ENCODE measurements at regions not wholly inside any gene's neighbourhood (a gene's known extent, or its start where the extent isn't known, plus 50 kb on each side); places are given as distances from the start of the nearest gene placed in this dataset.

- ChIA-PET POLR2A (no interaction called here), CTCF (no interaction called here)
- no peak overlapping the region for H3K4me3 Mint-ChIP-seq (ENCODE audit: unreplicated experiment)
- H3K4me3 ChIP-seq (ENCODE audit: low read depth, low read length), result no peak overlapping the region
- no peaks in the 10 kb centered on the region for H3K36me3 Mint-ChIP-seq (ENCODE audit: insufficient read depth, unreplicated experiment)
- TF ChIP-seq CTCF (IDR thresholded peaks at IDR 0.05; ENCODE audit: insufficient read depth in 1 of 2, low read depth in 1 of 2, low read length in 1 of 2, severe bottlenecking in 1 of 2, unreplicated experiment in 1 of 2), result no peak
- no peak overlapping the region for H3K27ac Mint-ChIP-seq (ENCODE audit: unreplicated experiment)
- no peaks in the 10 kb centered on the region for H3K27me3 ChIP-seq (replicated peaks; ENCODE audit: control insufficient read depth, insufficient read depth, low read length)
- no peaks in the 10 kb centered on the region for H3K36me3 ChIP-seq (ENCODE audit: control insufficient read depth, insufficient read depth, low read length)
- no peaks in the 10 kb centered on the region for H3K9me3 Mint-ChIP-seq (ENCODE audit: unreplicated experiment)
- DNase-seq, result no peak
- no peaks in the 10 kb centered on the region for H3K4me1 ChIP-seq
- H3K27me3 Mint-ChIP-seq (ENCODE audit: insufficient read depth, unreplicated experiment), result no peaks in the 10 kb centered on the region
- H3K9me3 ChIP-seq, result peaks cover 1% of the 10 kb centered on the region; the same call in 1 of the 2 replicates
- BruUV-seq (replicated peaks), result no TSS peak
- no peaks in the 10 kb centered on the region for H3K4me1 Mint-ChIP-seq (ENCODE audit: low read depth, unreplicated experiment)
- intact Hi-C loops (cut with micrococcal nuclease; ENCODE audit: unreplicated experiment), result no loop called here
Measured at GRCh38 chr2:200064879-200065278, 109.5 kb downstream of the MAIP1 start.

- no peaks in the 10 kb centered on the region for H3K27me3 ChIP-seq (replicated peaks; ENCODE audit: control insufficient read depth, insufficient read depth, low read length)
- no peaks in the 10 kb centered on the region for H3K4me1 ChIP-seq
- Mint-ChIP-seq H3K9me3 (ENCODE audit: unreplicated experiment) (no peaks in the 10 kb centered on the region), H3K27ac (ENCODE audit: unreplicated experiment) (no peak overlapping the region), H3K4me3 (ENCODE audit: unreplicated experiment) (no peak overlapping the region), H3K27me3 (ENCODE audit: insufficient read depth, unreplicated experiment) (no peaks in the 10 kb centered on the region), H3K4me1 (ENCODE audit: low read depth, unreplicated experiment) (no peaks in the 10 kb centered on the region), H3K36me3 (ENCODE audit: insufficient read depth, unreplicated experiment) (no peaks in the 10 kb centered on the region)
- DNase-seq, result no peak
- ChIA-PET CTCF (no interaction called here), POLR2A (no interaction called here)
- no TSS peak for BruUV-seq (replicated peaks)
- H3K36me3 ChIP-seq (ENCODE audit: control insufficient read depth, insufficient read depth, low read length), result no peaks in the 10 kb centered on the region
- no peak overlapping the region for H3K4me3 ChIP-seq (ENCODE audit: low read depth, low read length)
- no peak for TF ChIP-seq CTCF (IDR thresholded peaks at IDR 0.05; ENCODE audit: insufficient read depth in 1 of 2, low read depth in 1 of 2, low read length in 1 of 2, severe bottlenecking in 1 of 2, unreplicated experiment in 1 of 2)
- intact Hi-C loops (cut with micrococcal nuclease; ENCODE audit: unreplicated experiment), result no loop called here
- peaks cover 4% of the 10 kb centered on the region; the same call in 1 of the 2 replicates for H3K9me3 ChIP-seq
Measured at GRCh38 chr2:200065477-200065876, 110.1 kb downstream of the MAIP1 start.

DNA sequence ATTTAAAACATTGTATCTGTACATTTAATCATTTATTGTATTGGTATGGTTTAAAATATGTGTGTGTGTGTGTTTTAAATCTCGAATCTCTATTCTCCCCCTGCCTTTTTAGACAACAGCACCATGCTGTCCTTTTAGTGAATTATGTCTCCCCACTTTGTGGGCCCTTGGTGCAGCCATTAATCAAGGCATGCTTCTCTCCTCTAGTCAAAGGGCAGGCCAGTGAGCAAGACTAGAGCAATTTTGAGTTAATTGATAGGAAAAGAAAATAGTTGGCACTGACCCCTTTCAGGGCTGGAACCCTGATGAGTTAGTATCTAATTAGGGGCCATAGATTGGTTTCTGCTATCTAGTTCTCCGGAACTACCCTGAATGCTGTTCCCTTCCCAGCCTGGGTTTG is 111.0 kb downstream of the MAIP1 start:
- no peaks in the 10 kb centered on the region for H3K36me3 ChIP-seq (ENCODE audit: control insufficient read depth, insufficient read depth, low read length)
- TF ChIP-seq CTCF (IDR thresholded peaks at IDR 0.05; ENCODE audit: insufficient read depth in 1 of 2, low read depth in 1 of 2, low read length in 1 of 2, severe bottlenecking in 1 of 2, unreplicated experiment in 1 of 2), result no peak
- no peaks in the 10 kb centered on the region for H3K4me1 ChIP-seq
- ChIA-PET CTCF (no interaction called here), POLR2A (no interaction called here)
- no peak overlapping the region for H3K4me3 Mint-ChIP-seq (ENCODE audit: unreplicated experiment)
- no peaks in the 10 kb centered on the region for H3K27me3 ChIP-seq (replicated peaks; ENCODE audit: control insufficient read depth, insufficient read depth, low read length)
- peaks cover 5% of the 10 kb centered on the region for H3K9me3 Mint-ChIP-seq (ENCODE audit: unreplicated experiment)
- no peak for DNase-seq
- no peaks in the 10 kb centered on the region for H3K36me3 Mint-ChIP-seq (ENCODE audit: insufficient read depth, unreplicated experiment)
- no peak overlapping the region for H3K27ac Mint-ChIP-seq (ENCODE audit: unreplicated experiment)
- intact Hi-C loops (cut with micrococcal nuclease; ENCODE audit: unreplicated experiment), result no loop called here
- H3K4me1 Mint-ChIP-seq (ENCODE audit: low read depth, unreplicated experiment), result no peaks in the 10 kb centered on the region
- H3K9me3 ChIP-seq, result peaks cover 4% of the 10 kb centered on the region; the same call in 1 of the 2 replicates
- BruUV-seq (replicated peaks), result no TSS peak
- H3K27me3 Mint-ChIP-seq (ENCODE audit: insufficient read depth, unreplicated experiment), result no peaks in the 10 kb centered on the region
- no peak overlapping the region for H3K4me3 ChIP-seq (ENCODE audit: low read depth, low read length)

All from Caco-2 (cell line).